Body of pancreas (tissue), 4 donors: ENCODE measurements at regions not wholly inside any gene's neighbourhood (a gene's known extent, or its start where the extent isn't known, plus 50 kb on each side); places are given as distances from the start of the nearest gene placed in this dataset.

Experiments
- CTCF ChIP-seq, 7 experiments: fragments of 450-650 bp in 4 of 7; fragments of 200-600 bp in 3 of 7; sonication (generic) in 3 of 7; IDR thresholded peaks; one replicate each; pipeline ENCODE4 v1.5.1; 2016 to 2019; ENCODE audit warnings: antibody characterized with exemption in 7 of 7
- POLR2A ChIP-seq, 3 donors: fragments of 450-650 bp; IDR thresholded peaks; one replicate each; pipeline ENCODE4 v1.6.1; 2016; ENCODE audit warnings: antibody characterized with exemption in 3 of 3, mild to moderate bottlenecking in 2 of 3

- TF ChIP-seq CTCF (IDR thresholded peaks at IDR 0.05) (no peak), POLR2A (IDR thresholded peaks at IDR 0.05) (no peak)
Observed at GRCh38 chr19:29449371-29449770, 76.4 kb upstream of the VSTM2B start.
